ENCODE measurements at regions not wholly inside any gene's neighbourhood (a gene's known extent, or its start where the extent isn't known, plus 50 kb on each side); places are given as distances from the start of the nearest gene placed in this dataset.

GRCh38 chr1:95368178-95368577, 134.2 kb downstream of the RWDD3 start:
- ATAC-seq, result no peak

More at GRCh38 chr1:95368178-95368577, 134.2 kb downstream of the RWDD3 start:
- Histone ChIP-seq H3K4me3 (no peak overlapping the region), H3K27ac (ENCODE audit: extremely low read depth, low read depth, low read length) (no peak overlapping the region), H3K36me3 (ENCODE audit: control insufficient read depth, insufficient read depth, low read length) (no peaks in the 10 kb centered on the region), H3K9ac (ENCODE audit: insufficient read depth in 1 of 2, low read depth in 2 of 2, low read length in 2 of 2) (no peak overlapping the region), H3K9me3 (replicated peaks; ENCODE audit: control insufficient read depth, insufficient read depth, low read depth, low read length) (no peaks in the 10 kb centered on the region), H3K27me3 (ENCODE audit: control insufficient read depth in 2 of 2, insufficient read depth in 2 of 2, low read length in 2 of 2) (peaks cover 0 to 4% of the 10 kb centered on the region in 2 experiments; a peak in 2 of 5 replicates), H3K9me1 (ENCODE audit: control insufficient read depth, insufficient read depth, low read length) (no peaks in the 10 kb centered on the region), H3K4me2 (ENCODE audit: insufficient read depth, low read length) (no peak overlapping the region), H2AFZ (ENCODE audit: low read depth, low read length) (no peak overlapping the region), H4K20me1 (replicated peaks; ENCODE audit: control insufficient read depth, insufficient read depth, low read length) (no peaks in the 10 kb centered on the region), H3K4me1 (replicated peaks in 1 of 2; ENCODE audit: control insufficient read depth in 2 of 2, insufficient read depth in 2 of 2, low read length in 2 of 2) (no peaks in the 10 kb centered on the region), H3K79me2 (ENCODE audit: control insufficient read depth, insufficient read depth, low read length) (no peaks in the 10 kb centered on the region)
- BruUV-seq (replicated peaks), result no TSS peak
- DNase-seq (ENCODE audit: extremely low read depth in 1 of 4, low spot score in 3 of 4) (no peak), FAIRE-seq (no peak)
- intact Hi-C loops (cut with micrococcal nuclease) (no loop called here), in situ Hi-C loops (cut with MboI) (no loop called here)
- 0% methylated on average over 4 of the region's 4 CpGs for WGBS (ENCODE audit: insufficient coverage, low coverage, missing lambda C conversion rate)
- CTCF ChIA-PET (ENCODE audit: low intra/inter-chr PET ratio), result no interaction called here
- POLR2A ChIA-PET, result no interaction called here
- TF ChIP-seq ZNF282 (CRISPR knock-in tag; IDR thresholded peaks at IDR 0.05), result no peak
- no peak for TF ChIP-seq SMAD3 (CRISPR knock-in tag; conservative IDR thresholded peaks at IDR 0.05)
- no peak for TF ChIP-seq ZNF830 (CRISPR knock-in tag; IDR thresholded peaks at IDR 0.05)
- TF ChIP-seq ZNF507 (tag; conservative IDR thresholded peaks at IDR 0.05), result no peak
- TF ChIP-seq GATAD2A (IDR thresholded peaks at IDR 0.05), result no peak
- TF ChIP-seq HMGXB4 (CRISPR knock-in tag; IDR thresholded peaks at IDR 0.05), result no peak
